ENCODE measurements at regions not wholly inside any gene's neighbourhood (a gene's known extent, or its start where the extent isn't known, plus 50 kb on each side); places are given as distances from the start of the nearest gene placed in this dataset.

GRCh38 chr15:37261685-37262084, 161.3 kb upstream of the MEIS2 start:
- DNase-seq, result no peak

- no peak for DNase-seq
These were observed 162.7 kb upstream of the MEIS2 start for GRCh38 chr15:37262922-37263608.

DNA sequence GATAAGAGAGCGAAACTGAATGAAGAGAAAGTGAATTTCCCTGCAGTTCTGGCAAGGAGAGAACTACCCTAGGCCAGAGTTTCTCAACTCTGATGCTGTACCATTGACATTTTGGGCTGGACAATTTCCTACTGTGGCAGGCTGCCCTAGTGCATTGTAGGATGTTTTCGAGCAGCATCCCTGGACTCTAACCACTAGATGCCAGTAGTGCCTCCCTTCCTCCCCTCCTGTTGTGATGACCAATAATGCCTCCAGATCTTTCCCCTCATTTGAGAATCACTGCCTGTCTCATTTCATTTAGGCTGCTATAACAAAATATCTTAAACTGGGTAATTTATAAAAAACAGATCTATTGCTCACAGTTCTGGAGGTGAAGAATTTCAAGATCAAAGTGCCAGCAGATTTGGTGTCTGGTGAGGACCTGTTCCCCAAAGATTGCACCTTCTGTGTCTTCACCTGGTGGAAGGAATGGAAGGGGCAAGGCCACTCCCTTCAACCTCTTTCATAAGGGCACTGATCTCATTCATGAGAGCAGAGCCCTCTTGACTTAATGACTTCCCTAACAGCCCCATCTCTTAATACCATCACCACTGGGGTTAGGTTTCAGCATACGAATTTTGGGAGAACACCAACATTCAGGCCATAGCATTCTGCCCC, 188.9 kb upstream of the MEIS2 start:
- DNase-seq, result peak in 1 of 2 experiments; percentile 19

- peak in 1 of 2 experiments; percentile 1 for DNase-seq
These were observed 191.6 kb upstream of the MEIS2 start for GRCh38 chr15:37291920-37292319.

DNA sequence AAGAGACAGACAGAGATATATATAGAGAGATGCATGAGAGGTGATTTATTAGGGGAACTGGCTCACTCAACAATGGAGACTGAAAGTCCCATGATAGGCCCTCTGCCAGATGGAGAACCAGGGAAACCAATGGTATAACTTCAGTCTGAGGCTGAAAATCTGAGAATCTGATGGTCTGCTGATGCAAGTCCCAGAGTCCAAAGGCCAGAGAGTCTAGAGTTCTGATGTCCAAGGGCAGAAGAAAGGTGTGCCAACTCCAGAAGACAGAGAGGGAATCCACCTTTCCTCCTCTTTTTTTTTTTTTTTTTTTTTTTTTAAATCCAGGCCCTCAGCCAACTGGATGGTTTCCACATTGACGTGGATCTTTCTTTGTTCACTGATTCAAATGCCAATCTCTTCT, 197.9 kb upstream of the MEIS2 start:
- no peak for DNase-seq

- no peak for DNase-seq
These were observed 239.1 kb upstream of the MEIS2 start for GRCh38 chr15:37339437-37339836.

- DNase-seq, result no peak
These were observed 239.5 kb upstream of the MEIS2 start for GRCh38 chr15:37339856-37340255.

GRCh38 chr15:37340438-37340837, 240.1 kb upstream of the MEIS2 start:
- DNase-seq, result no peak

DNA sequence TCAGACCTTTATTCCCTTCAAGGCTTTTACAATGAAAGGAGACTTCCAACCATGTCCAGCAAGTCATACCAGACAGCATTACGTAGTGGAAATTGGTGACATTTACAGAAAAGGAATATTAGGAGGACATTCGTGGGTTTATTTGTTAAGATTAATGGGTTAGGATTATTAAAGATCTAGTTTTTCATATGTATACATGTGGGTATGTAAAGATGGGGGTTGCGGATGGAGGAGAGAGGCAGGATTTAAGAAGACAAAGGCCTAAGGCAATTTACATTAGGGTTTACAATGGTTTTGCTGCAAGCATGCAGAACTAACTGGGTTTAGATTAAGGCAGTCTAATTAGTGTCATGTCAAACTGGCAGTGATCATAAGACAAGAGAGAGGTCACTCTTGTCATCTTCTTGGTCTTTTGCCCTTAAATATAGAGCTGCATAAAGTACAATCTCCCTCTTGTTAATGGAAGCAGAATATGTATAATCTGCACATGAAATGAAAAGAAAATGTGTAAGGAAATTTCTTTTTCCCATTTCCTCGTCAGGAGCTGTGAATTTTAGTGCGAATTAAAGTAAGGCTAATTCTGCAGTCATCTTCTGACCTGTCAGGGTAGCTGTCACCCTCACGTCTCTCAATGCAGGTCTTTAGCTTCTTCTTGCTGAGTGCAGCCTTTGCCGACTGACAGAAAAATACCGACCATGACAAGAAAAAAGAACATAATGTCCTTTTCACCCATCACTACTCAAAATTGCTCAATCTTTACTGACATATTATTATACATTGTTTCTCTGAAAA, 258.9 kb upstream of the MEIS2 start:
- DNase-seq, result no peak

GRCh38 chr15:37359893-37360290, 259.5 kb upstream of the MEIS2 start:
- no peak for DNase-seq

GRCh38 chr15:37360724-37361123, 260.4 kb upstream of the MEIS2 start:
- no peak for DNase-seq

DNA sequence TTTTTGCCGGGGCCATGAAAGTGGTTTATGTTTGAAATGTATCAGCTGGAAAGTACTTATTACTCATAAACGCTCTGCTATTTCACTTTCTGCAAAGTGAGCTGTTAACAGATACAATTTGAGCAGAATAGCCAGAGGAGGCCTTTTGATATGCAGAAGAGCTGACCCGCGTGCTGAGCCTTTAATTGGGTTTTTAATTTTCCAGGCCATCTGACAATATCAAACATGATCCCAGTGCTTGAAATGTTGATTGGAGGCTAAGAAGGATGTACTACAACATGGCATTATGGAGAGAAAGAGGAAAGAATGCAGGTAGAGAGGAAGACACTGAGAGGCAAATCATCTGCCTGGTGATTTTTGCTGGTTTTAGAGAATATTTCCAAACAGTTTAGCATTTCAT, 261.3 kb upstream of the MEIS2 start:
- no peak for DNase-seq

GRCh38 chr15:37362414-37362813, 262.1 kb upstream of the MEIS2 start:
- no peak for DNase-seq

- DNase-seq, result no peak
These were observed 268.6 kb upstream of the MEIS2 start for GRCh38 chr15:37368961-37369360.

DNA sequence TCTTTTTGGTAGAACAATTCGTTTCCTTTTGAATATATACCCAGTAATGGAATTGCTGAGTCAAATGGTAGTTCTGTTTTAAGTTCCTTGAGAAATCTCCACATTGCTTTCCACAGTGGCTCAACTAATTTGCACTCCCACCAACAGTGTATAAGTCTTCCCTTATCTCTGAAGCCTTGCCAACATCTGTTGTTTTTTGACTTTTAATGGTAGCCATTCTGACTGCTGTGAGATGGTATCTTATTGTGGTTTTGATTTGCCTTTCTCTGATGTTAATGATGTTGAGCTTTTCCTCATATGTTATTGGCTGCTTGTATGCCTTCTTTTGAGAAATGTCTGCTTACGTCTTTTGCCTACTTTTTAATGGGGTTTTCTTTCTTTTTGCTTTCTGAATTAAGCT, 270.6 kb upstream of the MEIS2 start:
- DNase-seq, result no peak

DNA sequence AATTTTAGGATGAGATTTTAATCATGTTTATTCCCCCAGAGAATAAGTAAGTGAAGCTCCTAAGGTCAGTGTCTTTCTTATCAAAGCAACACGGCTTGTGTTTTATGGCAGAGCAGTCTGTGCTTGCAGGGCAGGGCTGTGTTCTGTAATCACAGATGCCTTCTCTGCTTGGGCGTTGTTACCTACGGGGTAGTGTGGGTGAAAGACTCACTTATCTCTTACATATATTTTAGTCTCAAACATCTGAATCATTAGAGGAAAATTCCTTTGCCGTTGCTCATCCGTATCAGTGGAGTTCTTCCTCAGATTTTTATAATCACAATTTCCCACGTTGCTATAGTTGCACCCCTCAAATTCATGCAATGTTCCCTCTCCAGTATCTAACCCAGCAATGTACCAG, 271.7 kb upstream of the MEIS2 start:
- DNase-seq, result no peak

- DNase-seq, result no peak
These were observed 275.2 kb upstream of the MEIS2 start for GRCh38 chr15:37375519-37375918.

- DNase-seq, result no peak
These were observed 277.1 kb upstream of the MEIS2 start for GRCh38 chr15:37377428-37377827.

GRCh38 chr15:37394402-37395099, 294.2 kb upstream of the MEIS2 start:
- no peak for DNase-seq

- no peak for DNase-seq
These were observed 294.7 kb upstream of the MEIS2 start for GRCh38 chr15:37395100-37395468.

DNA sequence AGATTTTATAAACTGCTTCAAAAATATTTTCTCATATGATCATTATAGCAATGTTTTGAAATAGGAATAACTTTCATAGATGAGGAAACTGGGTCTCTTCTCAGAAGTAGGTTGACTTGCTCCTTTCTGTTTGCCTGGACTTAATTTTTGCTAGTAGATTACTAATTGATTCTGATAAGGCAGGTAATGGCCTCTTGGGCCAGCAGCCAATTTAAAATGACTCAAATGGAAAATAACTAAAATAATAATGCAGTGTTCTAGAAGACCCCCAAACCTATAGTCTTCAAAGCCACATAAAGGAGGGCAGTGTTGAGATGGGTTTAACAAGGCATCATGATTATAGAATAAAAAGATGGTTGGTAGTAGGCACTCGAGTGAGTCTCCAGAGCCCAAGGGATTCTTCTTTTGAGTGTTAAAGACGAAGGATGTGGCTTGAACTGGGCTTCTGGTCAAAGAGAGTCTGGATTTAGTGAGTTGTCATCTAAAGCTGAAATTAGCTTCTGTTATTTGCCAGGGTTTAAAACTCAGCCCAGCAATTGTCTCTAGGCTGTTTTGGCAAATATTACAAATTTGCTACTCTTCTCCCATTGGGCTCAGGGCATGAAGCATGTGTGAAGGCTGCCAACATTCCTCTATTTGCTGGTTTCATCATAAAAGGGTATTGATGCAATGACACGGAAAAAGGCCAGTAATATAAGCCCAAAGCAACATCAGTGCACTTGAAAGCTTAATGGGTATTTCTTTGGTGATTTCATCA, 297.1 kb upstream of the MEIS2 start:
- DNase-seq, result no peak

DNA sequence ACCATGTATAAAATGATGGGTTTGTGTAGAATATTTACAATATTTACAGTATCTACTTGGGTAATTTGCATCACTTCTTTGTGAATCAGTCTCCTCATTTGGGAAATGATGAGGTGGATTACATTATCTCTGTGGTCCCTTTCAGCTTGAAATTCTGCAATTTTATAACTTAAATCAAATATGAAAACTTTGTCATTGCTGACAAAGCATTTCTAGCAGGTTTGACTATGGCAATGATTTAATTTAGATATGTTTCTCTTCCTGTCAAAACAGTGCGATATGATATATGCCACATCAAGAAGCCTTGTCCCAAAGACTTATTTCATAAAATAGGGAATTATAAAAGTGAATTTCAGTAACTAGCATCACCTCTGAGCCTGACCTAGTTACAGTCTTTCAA, 315.8 kb upstream of the MEIS2 start:
- no peak for DNase-seq

DNA sequence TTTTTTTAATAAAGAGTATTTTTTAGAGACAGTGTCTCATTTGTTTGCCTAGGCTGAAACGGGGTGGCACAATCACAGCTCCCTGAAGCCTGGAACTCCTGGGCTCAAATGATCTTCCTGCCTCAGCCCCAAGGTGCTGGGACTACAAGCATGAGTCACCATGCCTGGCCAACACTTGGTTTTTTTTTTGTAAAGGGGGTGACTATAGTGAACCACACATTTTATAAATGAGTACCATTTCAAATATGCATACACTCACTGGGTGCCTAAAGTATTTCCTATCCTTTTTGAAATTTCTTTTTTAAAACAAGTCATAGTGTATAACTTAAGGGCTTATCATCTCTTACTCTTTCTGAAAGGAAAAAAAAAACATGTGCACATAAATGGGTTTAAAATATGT, 325.2 kb upstream of the MEIS2 start:
- DNase-seq, result no peak

Data from SHP77 (cell line).